C1 segment of cervical spinal cord (tissue), 14 donors: ENCODE measurements at regions not wholly inside any gene's neighbourhood (a gene's known extent, or its start where the extent isn't known, plus 50 kb on each side); places are given as distances from the start of the nearest gene placed in this dataset.

Source experiments
- DNase-seq, 14 donors: peaks; one replicate each; lab custom pipeline; 2025; lab: John Stamatoyannopoulos, UW

GRCh38 chr5:155193483-155194107 is 180.0 kb downstream of the KIF4B start:
- DNase-seq, result no peak

GRCh38 chr5:155200608-155201007 is 187.1 kb downstream of the KIF4B start:
- DNase-seq, result no peak

GRCh38 chr5:155211764-155212163 is 198.2 kb downstream of the KIF4B start:
- DNase-seq, result no peak

- no peak for DNase-seq
Measured at GRCh38 chr5:155222393-155222792, 208.8 kb downstream of the KIF4B start.

GRCh38 chr5:155229135-155229534 is 215.6 kb downstream of the KIF4B start:
- no peak for DNase-seq

GRCh38 chr5:155239803-155240202 is 226.2 kb downstream of the KIF4B start:
- no peak for DNase-seq

GRCh38 chr5:155250596-155250995 is 237.0 kb downstream of the KIF4B start:
- DNase-seq, result no peak

- no peak for DNase-seq
Measured at GRCh38 chr5:155252025-155252424, 238.5 kb downstream of the KIF4B start.

- DNase-seq, result no peak
Measured at GRCh38 chr5:155252717-155253116, 239.2 kb downstream of the KIF4B start.

- DNase-seq, result no peak
Measured at GRCh38 chr5:155254399-155254798, 240.8 kb downstream of the KIF4B start.

- DNase-seq, result peak in 4 of 14 donors; percentile 6 to 46 (median 23)
Measured at GRCh38 chr5:155258161-155258560, 244.6 kb downstream of the KIF4B start.

GRCh38 chr5:155259648-155260047 is 246.1 kb downstream of the KIF4B start:
- no peak for DNase-seq

- no peak for DNase-seq
Measured at GRCh38 chr5:155260798-155261197, 247.2 kb downstream of the KIF4B start.

GRCh38 chr5:155263381-155263780 is 249.8 kb downstream of the KIF4B start:
- DNase-seq, result no peak

GRCh38 chr5:155264809-155265208 is 251.3 kb downstream of the KIF4B start:
- no peak for DNase-seq

- no peak for DNase-seq
Measured at GRCh38 chr5:155268770-155269425, 255.3 kb downstream of the KIF4B start.

- DNase-seq, result no peak
Measured at GRCh38 chr5:155270725-155271124, 257.2 kb downstream of the KIF4B start.

GRCh38 chr5:155274484-155274883 is 260.9 kb downstream of the KIF4B start:
- DNase-seq, result no peak

- DNase-seq, result no peak
Measured at GRCh38 chr5:155275222-155275621, 261.7 kb downstream of the KIF4B start.

GRCh38 chr5:155276231-155276630 is 262.7 kb downstream of the KIF4B start:
- no peak for DNase-seq

GRCh38 chr5:155278532-155278931 is 265.0 kb downstream of the KIF4B start:
- DNase-seq, result no peak

- DNase-seq, result no peak
Measured at GRCh38 chr5:155282503-155283107, 269.1 kb downstream of the KIF4B start.

GRCh38 chr5:155285706-155286105 is 272.2 kb downstream of the KIF4B start:
- DNase-seq, result no peak
